CD4-positive, alpha-beta T cell treated with Interleukin-12 subunit alpha and Interleukin-12 subunit beta, for 1 hour (primary cell): ENCODE measurements at regions not wholly inside any gene's neighbourhood (a gene's known extent, or its start where the extent isn't known, plus 50 kb on each side); places are given as distances from the start of the nearest gene placed in this dataset.
"Not testable (repeated sequence)": the region's sequence is repeated elsewhere in the genome, so short reads cannot be mapped to it uniquely, and the experiment has no call there.

ENCODE experiments used
- DNase-seq: peaks from one replicate; pipeline ENCODE4 v3.0.0-alpha.2; 2020

DNA sequence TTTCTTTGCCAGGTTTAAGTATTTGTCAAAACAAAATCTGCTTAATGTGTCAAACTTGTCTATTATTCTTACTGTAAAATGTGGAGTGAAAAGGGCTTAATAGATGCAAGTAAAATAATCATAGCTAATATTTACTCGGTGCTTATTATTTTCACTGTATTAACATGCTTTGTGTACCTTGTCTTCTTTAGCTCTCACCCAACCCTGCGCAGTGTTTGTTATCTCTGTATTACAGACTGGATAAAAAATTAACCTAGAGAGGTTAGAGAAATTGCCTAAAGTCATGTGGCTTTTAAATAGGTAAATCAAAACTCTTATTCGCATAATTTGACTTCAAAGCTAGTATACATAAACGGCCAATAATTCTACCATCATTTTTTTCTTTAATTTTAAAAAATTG lies 1864.8 kb downstream of the MAT2B start:
- DNase-seq, result no peak

- no peak for DNase-seq
These were observed 1865.4 kb downstream of the MAT2B start for GRCh38 chr5:165370794-165371193.

GRCh38 chr5:165375201-165375600 lies 1869.8 kb downstream of the MAT2B start:
- DNase-seq, result no peak

GRCh38 chr5:165393839-165394238 lies 1888.4 kb downstream of the MAT2B start:
- DNase-seq, result no peak

DNA sequence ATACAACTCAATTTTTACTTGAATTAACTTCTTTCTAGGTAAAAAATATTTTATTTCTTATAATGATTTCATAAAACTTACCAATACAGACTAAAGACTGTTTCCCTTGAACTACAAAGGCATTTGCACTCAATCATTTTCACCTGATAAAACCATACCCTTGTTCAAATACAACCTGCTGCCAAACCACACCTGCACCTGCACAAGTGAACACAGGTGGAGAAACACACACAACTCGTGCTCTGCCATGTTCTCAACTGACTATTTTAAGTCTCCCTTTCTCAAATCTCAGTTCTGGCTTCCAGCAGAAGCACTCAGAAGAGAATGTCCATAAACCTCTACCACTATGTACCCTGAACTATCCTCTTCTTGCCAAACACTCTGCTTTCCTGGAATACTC lies 1892.1 kb downstream of the MAT2B start:
- DNase-seq, result no peak

DNA sequence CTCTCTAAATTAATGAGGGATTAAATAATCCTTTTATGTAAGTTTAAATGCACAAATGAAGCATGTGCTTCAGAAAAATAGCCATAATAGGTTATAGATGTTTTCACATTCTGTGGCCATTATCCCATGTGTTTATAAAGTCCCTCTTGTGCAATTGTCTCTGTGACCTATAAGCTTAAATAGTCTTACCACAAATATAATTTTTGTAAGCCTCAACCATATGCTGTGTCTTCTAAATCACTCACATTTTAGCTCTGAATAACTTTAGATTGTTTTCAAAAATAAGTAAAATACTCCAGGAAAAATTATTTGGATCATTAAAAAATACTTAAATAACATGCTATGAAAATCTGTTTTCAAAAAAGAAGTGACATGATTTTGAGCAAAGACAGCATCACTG lies 1894.7 kb downstream of the MAT2B start:
- DNase-seq, result no peak

DNA sequence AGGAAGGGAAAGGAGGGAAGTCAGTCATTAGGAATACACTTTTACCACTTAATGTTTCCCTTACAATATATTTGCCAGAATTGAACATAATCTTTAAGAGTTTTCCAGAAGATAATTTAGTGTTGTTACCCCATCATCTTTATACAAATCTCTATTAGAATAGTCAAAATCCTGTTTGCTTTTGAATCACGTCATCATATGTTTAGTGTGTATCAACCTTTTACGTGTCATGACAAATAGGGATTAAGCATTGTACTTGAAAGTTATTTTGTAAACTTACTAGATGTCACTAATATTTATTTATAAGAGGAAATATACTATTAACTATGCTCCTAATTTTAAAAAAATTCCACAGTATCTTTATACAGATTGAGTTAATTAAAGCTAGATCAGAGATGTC lies 1899.5 kb downstream of the MAT2B start:
- DNase-seq, result no peak

DNA sequence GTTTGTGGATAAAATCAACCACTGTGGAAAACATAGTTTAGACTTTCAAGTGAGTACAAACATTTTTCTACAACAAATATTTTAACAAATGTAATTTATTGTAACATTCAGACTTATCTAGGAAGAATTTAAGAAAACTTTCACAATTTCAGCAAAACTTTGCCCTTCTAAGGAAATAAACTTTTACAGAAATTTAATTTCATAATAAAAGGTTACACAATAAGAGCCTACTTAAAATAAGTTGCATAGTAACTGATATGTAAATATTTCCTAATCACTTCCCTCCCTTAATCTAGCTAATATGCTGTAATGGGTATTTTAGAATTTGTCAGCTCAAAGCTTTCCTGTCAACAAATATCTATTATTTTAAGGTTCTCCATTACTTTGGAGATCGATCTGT lies 1899.9 kb downstream of the MAT2B start:
- DNase-seq, result no peak

DNA sequence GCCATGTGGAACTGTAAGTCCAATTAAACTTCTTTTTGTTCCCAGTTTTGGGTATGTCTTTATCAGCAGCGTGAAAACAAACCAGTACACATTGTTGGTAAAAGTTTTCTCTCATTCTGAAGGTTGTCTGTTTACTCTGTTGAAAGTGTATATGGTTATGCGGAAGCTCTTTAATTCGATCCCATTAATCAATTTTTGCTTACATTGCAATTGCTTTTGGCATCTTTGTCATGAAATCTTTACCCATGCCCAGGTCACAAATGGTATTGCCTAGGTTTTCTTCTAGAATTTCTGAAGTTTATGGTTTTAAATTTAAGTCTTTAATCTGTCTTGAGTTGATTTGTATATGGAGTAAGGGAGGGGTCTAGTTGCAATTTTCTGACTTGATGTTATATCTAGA lies 1901.9 kb downstream of the MAT2B start:
- no peak for DNase-seq

GRCh38 chr5:165410476-165410875 lies 1905.1 kb downstream of the MAT2B start:
- no peak for DNase-seq

DNA sequence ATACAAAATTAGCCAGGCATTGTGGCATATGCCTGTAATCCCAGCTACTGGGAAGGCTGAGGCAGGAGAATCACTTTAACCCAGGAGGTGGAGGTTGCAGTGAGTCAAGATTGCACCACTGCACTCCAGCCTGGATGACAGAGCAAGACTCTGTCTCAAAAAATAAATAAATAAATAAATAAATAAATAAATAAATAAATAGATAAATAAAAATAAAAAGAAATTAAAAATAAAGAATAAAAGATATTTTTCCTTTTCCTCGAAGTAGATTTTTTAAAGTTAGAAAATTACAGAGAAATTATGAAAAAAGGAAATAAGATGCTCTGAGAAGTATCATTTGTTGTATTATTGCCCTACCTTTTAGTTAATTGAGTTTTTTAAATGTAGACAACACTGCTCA lies 1906.1 kb downstream of the MAT2B start:
- DNase-seq, result not testable (repeated sequence)

- no peak for DNase-seq
These were observed 1915.1 kb downstream of the MAT2B start for GRCh38 chr5:165420493-165420892.

- no peak for DNase-seq
These were observed 1918.4 kb downstream of the MAT2B start for GRCh38 chr5:165423697-165424299.

GRCh38 chr5:165425594-165425993 lies 1920.2 kb downstream of the MAT2B start:
- DNase-seq, result no peak

- no peak for DNase-seq
These were observed 1943.3 kb downstream of the MAT2B start for GRCh38 chr5:165448753-165449152.

DNA sequence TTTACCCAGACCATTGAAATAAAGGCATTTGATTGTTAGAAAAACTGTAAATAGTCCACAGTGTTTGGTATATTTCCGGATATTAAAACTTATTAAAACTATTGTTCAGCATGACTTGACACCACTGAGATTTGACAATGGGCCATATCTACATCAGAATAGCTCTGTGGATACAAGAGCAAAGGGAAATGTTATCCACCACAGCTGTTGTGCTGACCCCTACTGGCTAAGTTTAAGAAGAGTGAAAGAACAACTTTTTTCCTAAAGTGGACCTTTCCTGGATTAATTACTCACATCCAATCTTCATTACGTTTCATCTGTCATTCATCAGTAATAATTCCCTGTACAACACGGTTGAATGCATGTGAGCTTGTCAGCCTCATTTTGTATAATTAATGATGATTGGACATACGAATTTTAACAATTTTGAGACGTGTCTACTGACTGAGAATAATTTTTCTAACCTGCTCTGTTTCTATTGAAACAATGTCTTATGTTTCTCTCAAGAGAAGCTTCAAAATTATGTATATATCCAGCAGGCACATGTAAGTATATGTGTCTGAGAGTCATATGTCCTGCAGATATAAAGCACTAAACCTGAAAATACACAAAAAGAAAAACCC lies 1952.6 kb downstream of the MAT2B start:
- no peak for DNase-seq

- no peak for DNase-seq
These were observed 1953.8 kb downstream of the MAT2B start for GRCh38 chr5:165459232-165459631.

- DNase-seq, result no peak
These were observed 1955.5 kb downstream of the MAT2B start for GRCh38 chr5:165460911-165461310.

DNA sequence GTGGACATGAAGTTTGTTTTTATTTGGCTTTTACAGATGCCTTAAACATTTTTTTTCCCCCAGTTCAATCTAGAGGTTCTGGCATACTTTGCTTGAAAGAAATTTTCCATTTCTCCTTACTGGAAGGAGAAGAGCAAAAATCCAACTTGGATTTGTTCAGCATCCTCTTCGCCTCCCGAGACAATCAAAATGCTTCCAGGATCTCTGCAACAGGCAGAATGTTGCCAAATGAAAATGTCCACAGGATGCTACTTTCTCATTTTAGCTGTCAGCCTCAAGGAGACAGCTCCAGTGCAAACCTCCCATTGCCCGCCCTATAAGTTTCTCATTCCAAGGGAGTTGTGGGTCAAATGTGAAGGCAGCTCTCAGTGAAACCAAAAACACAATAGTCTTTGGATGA lies 1972.1 kb downstream of the MAT2B start:
- no peak for DNase-seq

DNA sequence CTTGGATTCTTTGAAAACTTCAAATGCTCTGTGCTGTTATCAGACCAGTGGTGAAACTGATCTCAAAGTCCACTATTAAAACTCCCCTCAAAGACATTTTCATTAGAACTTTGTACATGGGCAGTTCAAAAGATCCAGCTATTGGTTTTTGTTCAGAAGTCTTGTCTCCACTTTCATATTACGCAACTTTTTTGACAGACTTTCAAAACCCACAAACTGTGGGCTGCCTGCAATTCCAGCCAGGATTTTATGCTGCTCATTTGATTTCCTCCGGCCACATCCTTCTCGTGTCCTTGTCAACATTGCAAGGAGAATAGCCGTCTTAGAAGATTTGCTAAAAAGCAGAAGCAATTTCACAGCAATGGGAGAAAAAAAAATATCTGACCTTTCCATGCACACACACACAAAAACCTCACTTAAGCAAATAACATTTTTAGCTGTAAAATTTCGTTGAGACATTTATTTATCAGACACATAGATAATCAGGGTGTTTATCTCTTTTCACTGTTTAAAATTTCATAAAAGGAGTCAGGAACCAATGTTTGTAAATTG lies 1990.5 kb downstream of the MAT2B start:
- DNase-seq, result no peak

- no peak for DNase-seq
These were observed 1992.3 kb downstream of the MAT2B start for GRCh38 chr5:165497707-165498106.

DNA sequence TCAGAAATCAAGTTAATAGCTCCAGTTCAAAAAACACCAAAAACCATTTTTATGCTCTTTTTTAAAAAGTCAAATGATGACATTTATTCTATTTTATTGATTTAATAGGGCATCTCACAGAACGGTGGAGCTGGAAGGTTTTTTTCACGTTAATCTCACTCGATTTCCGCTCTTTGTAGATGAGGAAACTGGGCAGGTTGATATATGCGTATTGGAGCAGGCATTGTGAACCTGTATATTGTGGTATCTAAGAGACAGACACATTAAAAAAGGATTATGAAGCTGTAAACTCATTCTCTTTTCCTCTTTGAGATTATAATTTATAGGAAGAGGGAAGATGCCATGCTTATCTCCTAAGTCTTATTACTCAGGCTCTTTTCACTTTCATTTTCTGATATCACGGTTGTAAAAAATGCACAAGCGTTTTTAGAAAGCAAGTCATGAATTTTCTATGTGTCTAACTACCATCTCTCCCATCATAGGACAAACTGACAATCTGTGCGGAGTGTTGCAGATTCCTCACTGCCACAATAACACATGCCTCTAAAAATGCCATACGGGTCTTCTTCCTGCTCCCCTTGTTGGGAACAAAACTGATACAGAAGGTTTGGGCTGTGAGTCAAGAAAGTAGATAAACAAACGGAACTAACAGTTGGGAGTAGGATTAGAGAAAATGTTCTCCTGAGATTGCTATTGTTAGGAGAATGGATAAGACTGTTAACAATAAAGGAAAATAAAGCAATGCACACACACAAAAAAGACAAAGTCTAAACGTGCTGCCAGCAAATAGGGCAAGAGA lies 1997.7 kb downstream of the MAT2B start:
- no peak for DNase-seq

DNA sequence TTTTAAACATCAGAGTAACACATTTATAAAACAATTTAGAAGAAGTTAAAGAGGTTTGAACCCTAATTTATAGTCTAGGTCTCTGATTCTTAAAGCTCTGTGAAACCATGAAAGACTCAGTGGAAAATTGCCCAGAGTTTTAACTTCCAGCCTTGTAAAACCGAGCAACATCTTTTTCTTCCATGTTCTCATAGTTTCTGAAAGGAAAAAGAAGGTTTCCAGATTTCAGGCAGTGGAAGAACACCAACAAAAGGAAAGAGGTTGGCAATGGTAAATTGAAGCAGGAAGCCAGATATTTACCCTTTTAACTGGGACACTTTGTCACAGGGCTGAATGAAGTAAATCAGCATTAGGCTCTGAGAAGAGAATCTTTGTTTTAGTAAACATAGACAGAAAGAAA lies 1999.3 kb downstream of the MAT2B start:
- no peak for DNase-seq

DNA sequence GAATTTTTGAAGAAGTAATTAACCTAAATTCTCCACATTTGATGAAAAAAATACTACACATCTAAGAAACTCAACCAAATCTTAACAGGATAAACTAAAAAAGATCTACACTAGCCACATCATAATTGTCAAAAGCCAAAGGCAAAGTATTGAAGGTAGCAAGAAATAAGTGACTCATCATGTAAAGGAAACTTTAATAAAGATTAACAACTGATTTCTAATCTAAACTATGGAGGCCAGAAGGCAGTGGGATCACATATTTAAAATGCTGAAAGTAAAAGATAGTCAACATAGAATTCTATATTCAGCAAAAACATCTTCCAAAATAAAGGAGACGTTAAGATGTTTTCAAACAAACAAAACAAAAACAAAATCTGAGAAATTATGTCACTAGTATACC lies 2002.9 kb downstream of the MAT2B start:
- DNase-seq, result no peak
